ENCODE measurements at regions not wholly inside any gene's neighbourhood (a gene's known extent, or its start where the extent isn't known, plus 50 kb on each side); places are given as distances from the start of the nearest gene placed in this dataset.
"Not testable (repeated sequence)": the region's sequence is repeated elsewhere in the genome, so short reads cannot be mapped to it uniquely, and the experiment has no call there.

DNA sequence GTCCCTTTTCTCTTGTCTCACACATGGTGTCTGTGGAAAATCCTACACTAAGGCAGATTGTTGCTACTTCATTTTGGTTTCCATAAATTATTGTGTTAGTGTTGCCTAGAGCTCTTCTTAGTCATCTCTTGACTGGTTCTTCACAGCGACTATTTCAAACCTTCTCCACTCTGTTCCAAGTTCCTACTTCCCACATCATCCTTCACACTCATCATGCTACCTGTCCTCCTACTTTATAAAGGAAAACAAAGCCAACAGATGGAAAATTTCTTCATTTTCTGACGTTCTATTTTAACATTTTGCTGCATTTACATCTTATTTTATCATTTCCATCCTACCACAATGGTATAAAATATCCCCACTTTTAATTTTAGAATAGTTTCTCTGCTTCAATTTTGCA lies 614.1 kb downstream of the LMO7 start:
- DNase-seq, result no peak
- no peak for TF ChIP-seq CTCF (IDR thresholded peaks at IDR 0.05; ENCODE audit: low read depth, low read length)
- Histone ChIP-seq H3K27me3 (no peaks in the 10 kb centered on the region), H3K4me1 (no peaks in the 10 kb centered on the region), H3K4me3 (ENCODE audit: low read depth, low read length) (no peak overlapping the region), H3K36me3 (no peaks in the 10 kb centered on the region), H3K9me3 (no peaks in the 10 kb centered on the region)

GRCh38 chr13:76245920-76246319 lies 609.8 kb downstream of the LMO7 start:
- Histone ChIP-seq H3K9me3 (no peaks in the 10 kb centered on the region), H3K36me3 (no peaks in the 10 kb centered on the region), H3K27me3 (no peaks in the 10 kb centered on the region), H3K4me1 (no peaks in the 10 kb centered on the region), H3K4me3 (ENCODE audit: low read depth, low read length) (no peak overlapping the region)
- TF ChIP-seq CTCF (IDR thresholded peaks at IDR 0.05; ENCODE audit: low read depth, low read length), result no peak
- no peak for DNase-seq

- Histone ChIP-seq H3K4me1 (no peaks in the 10 kb centered on the region), H3K36me3 (no peaks in the 10 kb centered on the region), H3K27me3 (no peaks in the 10 kb centered on the region), H3K9me3 (no peaks in the 10 kb centered on the region), H3K4me3 (ENCODE audit: low read depth, low read length) (no peak overlapping the region)
- no peak for DNase-seq
- TF ChIP-seq CTCF (IDR thresholded peaks at IDR 0.05; ENCODE audit: low read depth, low read length), result no peak
Observed at GRCh38 chr13:76245211-76245610, 609.1 kb downstream of the LMO7 start.

DNA sequence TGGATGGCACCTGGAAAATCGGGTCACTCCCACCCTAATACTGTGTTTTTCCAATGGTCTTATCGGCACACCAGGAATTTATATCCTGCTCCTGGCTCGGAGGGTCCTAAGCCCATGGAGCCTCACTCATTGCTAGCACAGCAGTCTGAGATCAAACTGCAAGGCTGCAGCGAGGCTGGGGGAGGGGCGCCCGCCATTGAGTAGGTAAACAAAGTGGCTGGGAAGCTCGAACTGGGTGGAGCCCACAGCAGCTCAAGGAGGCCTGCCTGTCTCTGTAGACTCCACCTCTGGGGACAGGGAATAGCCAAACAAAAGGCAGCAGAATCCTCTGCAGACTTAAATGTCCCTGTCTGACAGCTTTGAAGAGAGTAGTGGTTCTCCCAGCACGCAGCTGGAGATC lies 607.0 kb downstream of the LMO7 start:
- not testable (repeated sequence) for DNase-seq; H3K27me3 ChIP-seq; H3K4me1 ChIP-seq; H3K36me3 ChIP-seq; H3K4me3 ChIP-seq (ENCODE audit: low read depth, low read length); H3K9me3 ChIP-seq

DNA sequence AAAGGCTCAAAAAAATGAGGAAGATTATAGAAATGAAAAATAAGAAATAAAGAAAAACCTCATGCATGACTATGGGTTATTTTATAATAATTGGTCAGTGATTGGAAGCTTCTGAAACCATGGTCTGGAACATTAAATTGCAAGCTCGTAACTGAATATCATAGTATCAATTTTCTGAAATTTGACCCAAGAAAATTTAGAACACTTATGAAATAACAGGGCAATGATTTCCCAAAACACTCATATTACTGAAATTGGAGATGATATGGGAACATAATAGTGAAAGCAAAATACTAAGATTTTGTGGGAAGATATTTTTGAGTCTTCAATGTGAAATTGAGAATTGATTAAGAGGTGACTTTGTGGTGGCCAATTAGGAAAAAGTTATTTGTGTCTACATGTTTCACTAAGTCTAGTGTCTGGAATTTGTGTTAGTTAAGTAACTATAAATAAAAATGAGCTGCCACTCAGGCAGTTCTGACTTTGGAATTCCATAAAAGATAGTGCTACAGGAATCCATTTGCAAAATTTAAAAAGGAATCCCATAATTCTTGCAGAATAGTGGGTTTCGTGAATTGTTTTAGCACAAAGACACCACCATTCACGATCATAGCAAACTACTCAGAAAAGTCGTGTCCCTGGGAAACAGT lies 603.0 kb downstream of the LMO7 start:
- TF ChIP-seq CTCF (IDR thresholded peaks at IDR 0.05; ENCODE audit: low read depth, low read length), result no peak
- DNase-seq, result no peak
- H3K4me3 ChIP-seq (ENCODE audit: low read depth, low read length), result no peak overlapping the region

GRCh38 chr13:76231522-76232167 lies 595.5 kb downstream of the LMO7 start:
- DNase-seq, result no peak
- Histone ChIP-seq H3K36me3 (no peaks in the 10 kb centered on the region), H3K9me3 (no peaks in the 10 kb centered on the region), H3K27me3 (no peaks in the 10 kb centered on the region), H3K4me3 (ENCODE audit: low read depth, low read length) (no peak overlapping the region), H3K4me1 (no peaks in the 10 kb centered on the region)
- no peak for TF ChIP-seq CTCF (IDR thresholded peaks at IDR 0.05; ENCODE audit: low read depth, low read length)

More for the DNA sequence above, 603.0 kb downstream of the LMO7 start:
- no peaks in the 10 kb centered on the region for H3K36me3 ChIP-seq
- no peaks in the 10 kb centered on the region for H3K4me1 ChIP-seq
- no peaks in the 10 kb centered on the region for H3K9me3 ChIP-seq
- H3K27me3 ChIP-seq, result no peaks in the 10 kb centered on the region
